GM12878 (cell line): ENCODE measurements at regions not wholly inside any gene's neighbourhood (a gene's known extent, or its start where the extent isn't known, plus 50 kb on each side); places are given as distances from the start of the nearest gene placed in this dataset.

Experiments used
- ATAC-seq: fragments of 200-7000 bp; cut with Tn5 transposase; 3 replicates; pipeline ENCODE4 v1.9.1; 2020; ENCODE audit warnings: mild to moderate bottlenecking, moderate library complexity
- BruUV-seq: library from RNA; stranded (reverse); fragments of 400-500 nt; replicated peaks from 2 replicates; lab custom pipeline; 2021; lab: Mats Ljungman, UMichigan
- CTCF ChIA-PET: fragments of 300-600 bp; sonication (Branson Sonifier 250); formaldehyde crosslinking; extraction: SDS; loops from one replicate; lab custom pipeline; 2021; ENCODE audit warnings: inconsistent platforms; lab: Yijun Ruan, JAX
- POLR2A ChIA-PET: fragments of 350-600 bp; formaldehyde crosslinking; extraction: SDS; loops from one replicate; lab custom pipeline; 2021; ENCODE audit warnings: inconsistent platforms; lab: Charles Lee
- RAD21 ChIA-PET: fragments of 300-600 bp; sonication (Branson Sonifier 250); formaldehyde crosslinking; loops from one replicate; lab custom pipeline; 2023; ENCODE audit warnings: antibody characterized with exemption; ENCODE audit not compliant: unreplicated experiment; lab: Charles Lee
- SMC1A ChIA-PET: fragments of 300-600 bp; sonication (Branson Sonifier 250); formaldehyde crosslinking; loops from one replicate; lab custom pipeline; 2023; ENCODE audit not compliant: unreplicated experiment, uncharacterized antibody; lab: Charles Lee
- DNase-seq: peaks from one replicate; pipeline ENCODE4 v3.0.0-alpha.2; 2011; ENCODE audit warnings: low read depth, low spot score
- FAIRE-seq: peaks from 3 replicates; lab custom pipeline; 2011; peaks lifted over from hg19 to GRCh38; lab: Jason Lieb, UNC
- H2AFZ ChIP-seq: 2 replicates; pipeline ENCODE4 v1.6.0; 2011; ENCODE audit warnings: low read depth, low read length, control low read depth; ENCODE audit not compliant: control insufficient read depth
- H3K27ac ChIP-seq: 2 replicates; pipeline ENCODE4 v1.5.1; 2011; ENCODE audit warnings: control low read depth; ENCODE audit not compliant: control insufficient read depth, insufficient read depth
- H3K27me3 ChIP-seq, 2 experiments: replicated peaks in 1 of 2; 2 replicates each; pipeline versions ENCODE4 v1.6.0 to v1.6.1; 2011; ENCODE audit warnings: low read length in 1 of 2; ENCODE audit not compliant: control insufficient read depth in 2 of 2, insufficient read depth in 2 of 2
- H3K36me3 ChIP-seq, 2 experiments: 2 replicates each; pipeline ENCODE4 v1.5.1; 2011; ENCODE audit warnings: low read length in 1 of 2; ENCODE audit not compliant: control insufficient read depth in 2 of 2, insufficient read depth in 2 of 2
- H3K4me1 ChIP-seq: 2 replicates; pipeline ENCODE4 v1.6.1; 2011; ENCODE audit warnings: mild to moderate bottlenecking, low read length, moderate library complexity, mixed read lengths; ENCODE audit not compliant: control insufficient read depth, insufficient read depth
- H3K4me2 ChIP-seq: 2 replicates; pipeline ENCODE4 v1.6.0; 2011; ENCODE audit warnings: control low read depth; ENCODE audit not compliant: control insufficient read depth, insufficient read depth
- H3K4me3 ChIP-seq: fragments of 200-600 bp; sonication (generic); 2 replicates; pipeline ENCODE4 v1.5.1; 2016
- H3K79me2 ChIP-seq: 2 replicates; pipeline ENCODE4 v1.6.0; 2011; ENCODE audit warnings: low read length; ENCODE audit not compliant: control insufficient read depth, insufficient read depth
- H3K9ac ChIP-seq: 2 replicates; pipeline ENCODE4 v1.8.0; 2011; ENCODE audit warnings: low read length, control low read depth, mixed read lengths; ENCODE audit not compliant: control insufficient read depth, insufficient read depth
- H3K9me3 ChIP-seq: replicated peaks from 3 replicates; pipeline ENCODE4 v1.5.1; 2011; ENCODE audit warnings: mild to moderate bottlenecking, low read length; ENCODE audit not compliant: control insufficient read depth, insufficient read depth
- H4K20me1 ChIP-seq: 2 replicates; pipeline ENCODE4 v1.6.0; 2011; ENCODE audit not compliant: control insufficient read depth, insufficient read depth
- ASH2L ChIP-seq: fragments of 300-600, 200-600 bp; sonication (generic); IDR thresholded peaks from 2 replicates; pipeline ENCODE4 v1.6.1; 2017; ENCODE audit warnings: low read depth, mild to moderate bottlenecking, borderline replicate concordance
- BRCA1 ChIP-seq: IDR thresholded peaks from 2 replicates; pipeline ENCODE4 v1.6.1; 2011; ENCODE audit warnings: low read depth, low read length, improper control_type of control experiment
- HCFC1 ChIP-seq: fragments of 150-350 bp; IDR thresholded peaks from 2 replicates; pipeline ENCODE4 v1.6.1; 2014; ENCODE audit warnings: low read length
- MEF2A ChIP-seq: IDR thresholded peaks from 2 replicates; pipeline ENCODE4 v1.6.1; 2011; ENCODE audit warnings: low read depth, mild to moderate bottlenecking, low read length, moderate library complexity; ENCODE audit not compliant: insufficient read depth
- PAX5 ChIP-seq: IDR thresholded peaks from 2 replicates; pipeline ENCODE4 v1.6.1; 2011; ENCODE audit warnings: low read depth, low read length, borderline replicate concordance
- PAX8 ChIP-seq: fragments of 450-650 bp; IDR thresholded peaks from 2 replicates; pipeline ENCODE4 v1.6.1; 2017; ENCODE audit warnings: mild to moderate bottlenecking, moderate library complexity
- PRDM15 ChIP-seq: fragments of 450-650 bp; formaldehyde crosslinking; IDR thresholded peaks from 2 replicates; pipeline ENCODE4 v1.4.0; 2020; ENCODE audit warnings: mild to moderate bottlenecking, moderate library complexity
- SIX5 ChIP-seq: IDR thresholded peaks from 2 replicates; pipeline ENCODE4 v1.6.1; 2011; ENCODE audit warnings: mild to moderate bottlenecking, low read depth, low read length, moderate library complexity; ENCODE audit not compliant: severe bottlenecking
- TCF12 ChIP-seq: IDR thresholded peaks from 2 replicates; pipeline ENCODE4 v1.6.1; 2011; ENCODE audit warnings: low read depth, mild to moderate bottlenecking, low read length
- ZNF217 ChIP-seq: fragments of 450-650 bp; IDR thresholded peaks from 2 replicates; pipeline ENCODE4 v1.6.1; 2017; ENCODE audit warnings: antibody characterized with exemption, mild to moderate bottlenecking
- WGBS: methylation state at CpG from one replicate; pipeline ENCODE4 v1.1.6; 2016; ENCODE audit warnings: low lambda C conversion rate; ENCODE audit not compliant: insufficient replicate concordance, insufficient coverage; ENCODE audit errors: missing lambda C conversion rate; 5-methylcytosine and 5-hydroxymethylcytosine counted together
- in situ Hi-C: fragments of 300-500 bp; cut with MboI; formaldehyde crosslinking; loops from 9 replicates; pipeline ENCODE4 v1.14.3; 2018; ENCODE audit warnings: mixed read lengths
- intact Hi-C: fragments of 100-400 bp; cut with micrococcal nuclease; formaldehyde crosslinking; loops from one replicate; pipeline ENCODE4 v1.14.2; 2022; ENCODE audit not compliant: unreplicated experiment

GRCh38 chr15:72967397-72967796 lies 84.9 kb upstream of the NEO1 start:
- intact Hi-C loops (no loop called here), in situ Hi-C loops (no loop called here)
- Histone ChIP-seq H3K4me1 (no peaks in the 10 kb centered on the region), H3K4me3 (no peak overlapping the region), H4K20me1 (no peaks in the 10 kb centered on the region), H3K9me3 (no peaks in the 10 kb centered on the region), H2AFZ (no peak overlapping the region), H3K27ac (no peak overlapping the region), H3K36me3 (no peaks in the 10 kb centered on the region), H3K4me2 (no peak overlapping the region), H3K79me2 (no peaks in the 10 kb centered on the region), H3K9ac (no peak overlapping the region), H3K27me3 (no peaks in the 10 kb centered on the region; a peak in 1 of 4 replicates)
- ChIA-PET SMC1A (interaction anchor here (0.6 to 1.0 kb wide), 2 partner anchors 13 to 101 kb away, joined by 3 read pairs; no protein-coding TSS in a partner anchor), RAD21 (no interaction called here), POLR2A (no interaction called here), CTCF (interaction anchor here (0.9 to 1.4 kb wide), 3 partner anchors 10 to 13 kb away, joined by 3 to 4 read pairs (median 3); no protein-coding TSS in a partner anchor)
- no TSS peak for BruUV-seq
- no peak for FAIRE-seq
- TF ChIP-seq TCF12 (no peak), PAX8 (no peak), BRCA1 (no peak), SIX5 (no peak), PAX5 (no peak), PRDM15 (CRISPR knock-in tag) (no peak), HCFC1 (no peak), ASH2L (no peak), ZNF217 (no peak), MEF2A (no peak)
- no peak for DNase-seq
- WGBS: 50% methylated on average over 3 of the region's 3 CpGs
- no peak for ATAC-seq
